ENCODE measurements at regions not wholly inside any gene's neighbourhood (a gene's known extent, or its start where the extent isn't known, plus 50 kb on each side); places are given as distances from the start of the nearest gene placed in this dataset.

- TF ChIP-seq, protein P1, sequence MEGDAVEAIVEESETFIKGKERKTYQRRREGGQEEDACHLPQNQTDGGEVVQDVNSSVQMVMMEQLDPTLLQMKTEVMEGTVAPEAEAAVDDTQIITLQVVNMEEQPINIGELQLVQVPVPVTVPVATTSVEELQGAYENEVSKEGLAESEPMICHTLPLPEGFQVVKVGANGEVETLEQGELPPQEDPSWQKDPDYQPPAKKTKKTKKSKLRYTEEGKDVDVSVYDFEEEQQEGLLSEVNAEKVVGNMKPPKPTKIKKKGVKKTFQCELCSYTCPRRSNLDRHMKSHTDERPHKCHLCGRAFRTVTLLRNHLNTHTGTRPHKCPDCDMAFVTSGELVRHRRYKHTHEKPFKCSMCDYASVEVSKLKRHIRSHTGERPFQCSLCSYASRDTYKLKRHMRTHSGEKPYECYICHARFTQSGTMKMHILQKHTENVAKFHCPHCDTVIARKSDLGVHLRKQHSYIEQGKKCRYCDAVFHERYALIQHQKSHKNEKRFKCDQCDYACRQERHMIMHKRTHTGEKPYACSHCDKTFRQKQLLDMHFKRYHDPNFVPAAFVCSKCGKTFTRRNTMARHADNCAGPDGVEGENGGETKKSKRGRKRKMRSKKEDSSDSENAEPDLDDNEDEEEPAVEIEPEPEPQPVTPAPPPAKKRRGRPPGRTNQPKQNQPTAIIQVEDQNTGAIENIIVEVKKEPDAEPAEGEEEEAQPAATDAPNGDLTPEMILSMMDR (IDR thresholded peaks at IDR 0.05): no peak
- peaks cover 33% of the 10 kb centered on the region for H3K4me1 Mint-ChIP-seq (ENCODE audit: unreplicated experiment)
- no peak for DNase-seq (ENCODE audit: extremely low spot score, unreplicated experiment)
- H3K4me3 Mint-ChIP-seq (ENCODE audit: unreplicated experiment): no peak overlapping the region
- no peaks in the 10 kb centered on the region for H3K27me3 Mint-ChIP-seq (ENCODE audit: unreplicated experiment)
- H3K9me3 Mint-ChIP-seq (ENCODE audit: unreplicated experiment): peaks cover 13% of the 10 kb centered on the region
- peaks cover 5% of the 10 kb centered on the region for H3K36me3 Mint-ChIP-seq (ENCODE audit: unreplicated experiment)
- H3K27ac Mint-ChIP-seq (ENCODE audit: unreplicated experiment): no peak overlapping the region
Observed at GRCh38 chr4:53764761-53765490, 173.6 kb upstream of the LNX1 start.

DNA sequence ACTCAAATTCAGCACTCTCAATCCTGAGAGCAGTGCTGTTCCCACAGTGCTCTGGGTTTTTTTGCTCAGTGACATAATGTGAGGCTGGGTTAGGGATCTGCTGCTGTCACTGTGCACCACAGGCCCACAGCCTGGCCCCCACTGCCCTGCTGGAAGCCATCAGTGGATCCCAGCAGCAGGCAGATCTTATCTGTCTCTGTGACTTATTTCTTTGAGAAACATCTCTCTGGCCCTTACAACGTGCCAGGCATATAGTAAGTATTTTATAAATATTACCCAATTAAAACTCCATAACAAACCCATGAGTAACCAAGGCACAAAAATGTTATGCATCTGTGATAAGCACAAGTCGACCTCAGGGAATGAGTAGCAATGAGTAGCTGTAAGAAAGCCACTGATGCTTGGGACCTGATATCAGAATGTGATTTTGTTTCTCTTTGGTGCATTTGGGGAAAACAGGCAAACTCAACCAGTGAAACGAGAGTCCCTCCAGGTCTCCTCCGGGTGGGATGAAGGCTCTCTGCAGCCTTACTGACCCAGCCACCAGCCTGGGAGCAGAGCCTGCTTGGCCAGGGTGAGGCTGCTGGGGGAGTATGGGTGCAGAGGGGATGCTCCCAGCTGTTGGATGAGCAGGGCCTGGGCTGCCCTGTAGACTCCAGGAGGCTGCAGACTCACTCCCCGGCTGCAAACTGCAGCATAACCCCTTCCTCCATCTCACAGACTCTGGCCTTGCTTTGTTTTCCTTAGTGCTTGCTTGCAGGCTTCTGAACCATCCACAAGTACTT lies 172.7 kb upstream of the LNX1 start:
- Mint-ChIP-seq H3K4me1 (ENCODE audit: unreplicated experiment) (peaks cover 33% of the 10 kb centered on the region), H3K4me3 (ENCODE audit: unreplicated experiment) (no peak overlapping the region), H3K27ac (ENCODE audit: unreplicated experiment) (no peak overlapping the region), H3K36me3 (ENCODE audit: unreplicated experiment) (peaks cover 5% of the 10 kb centered on the region), H3K9me3 (ENCODE audit: unreplicated experiment) (peaks cover 13% of the 10 kb centered on the region), H3K27me3 (ENCODE audit: unreplicated experiment) (no peaks in the 10 kb centered on the region)
- no peak for DNase-seq (ENCODE audit: extremely low spot score, unreplicated experiment)
- TF ChIP-seq, protein P1 (IDR thresholded peaks at IDR 0.05): no peak

DNA sequence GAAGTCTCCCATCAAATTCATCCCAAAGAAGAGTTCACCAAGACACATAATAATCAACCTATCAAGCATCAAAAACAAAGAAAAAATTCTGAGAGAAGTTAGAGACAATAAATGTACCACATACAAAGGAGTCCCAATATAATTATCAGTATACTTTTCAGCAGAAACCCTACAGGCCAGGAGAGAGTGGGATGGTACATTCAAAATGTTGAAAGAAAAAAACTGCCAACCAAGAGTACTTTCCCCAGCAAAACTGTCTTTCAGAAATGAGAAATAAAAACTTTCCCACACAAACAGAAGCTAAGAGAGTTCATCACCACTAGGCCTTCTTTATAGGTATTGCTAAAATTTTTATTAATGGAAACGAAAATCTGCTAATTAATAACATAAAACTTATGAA lies 164.4 kb upstream of the LNX1 start:
- TF ChIP-seq, protein P1 (IDR thresholded peaks at IDR 0.05): no peak
- H3K27me3 Mint-ChIP-seq (ENCODE audit: unreplicated experiment): no peaks in the 10 kb centered on the region
- no peaks in the 10 kb centered on the region for H3K4me1 Mint-ChIP-seq (ENCODE audit: unreplicated experiment)
- H3K9me3 Mint-ChIP-seq (ENCODE audit: unreplicated experiment): peaks cover 35% of the 10 kb centered on the region
- H3K27ac Mint-ChIP-seq (ENCODE audit: unreplicated experiment): no peak overlapping the region
- no peak overlapping the region for H3K4me3 Mint-ChIP-seq (ENCODE audit: unreplicated experiment)
- DNase-seq (ENCODE audit: extremely low spot score, unreplicated experiment): no peak
- H3K36me3 Mint-ChIP-seq (ENCODE audit: unreplicated experiment): peaks cover 7% of the 10 kb centered on the region

DNA sequence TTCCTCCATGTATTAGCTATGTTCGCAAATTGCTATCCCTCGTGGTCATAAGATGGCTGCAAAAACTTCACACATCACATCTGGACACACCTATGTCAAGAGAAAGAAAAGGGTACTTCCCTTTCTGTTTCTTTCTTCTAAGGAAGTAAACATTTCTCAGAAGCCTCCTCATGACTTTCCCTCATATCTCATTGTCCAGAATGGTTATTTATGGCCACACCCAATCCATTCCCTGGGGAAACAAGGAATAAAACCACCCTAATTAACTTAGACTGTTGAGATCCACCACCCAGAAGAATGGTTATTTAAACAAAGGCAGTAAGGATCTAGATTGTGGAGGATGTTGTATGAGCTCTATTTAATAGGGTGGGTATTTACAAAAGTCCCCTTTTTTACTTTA lies 160.8 kb upstream of the LNX1 start:
- Mint-ChIP-seq H3K36me3 (ENCODE audit: unreplicated experiment) (peaks cover 5% of the 10 kb centered on the region), H3K27ac (ENCODE audit: unreplicated experiment) (no peak overlapping the region), H3K4me3 (ENCODE audit: unreplicated experiment) (no peak overlapping the region), H3K4me1 (ENCODE audit: unreplicated experiment) (no peaks in the 10 kb centered on the region), H3K27me3 (ENCODE audit: unreplicated experiment) (no peaks in the 10 kb centered on the region), H3K9me3 (ENCODE audit: unreplicated experiment) (peaks cover 25% of the 10 kb centered on the region)
- DNase-seq (ENCODE audit: extremely low spot score, unreplicated experiment): no peak
- TF ChIP-seq, protein P1 (IDR thresholded peaks at IDR 0.05): no peak

- no peak for DNase-seq (ENCODE audit: extremely low spot score, unreplicated experiment)
- Mint-ChIP-seq H3K27ac (ENCODE audit: unreplicated experiment) (no peak overlapping the region), H3K4me1 (ENCODE audit: unreplicated experiment) (no peaks in the 10 kb centered on the region), H3K36me3 (ENCODE audit: unreplicated experiment) (no peaks in the 10 kb centered on the region), H3K4me3 (ENCODE audit: unreplicated experiment) (no peak overlapping the region), H3K9me3 (ENCODE audit: unreplicated experiment) (peaks cover 4% of the 10 kb centered on the region), H3K27me3 (ENCODE audit: unreplicated experiment) (no peaks in the 10 kb centered on the region)
- TF ChIP-seq, protein P1 (IDR thresholded peaks at IDR 0.05): no peak
Observed at GRCh38 chr4:53748328-53748772, 157.1 kb upstream of the LNX1 start.
